IMR-90 (cell line): ENCODE measurements at regions not wholly inside any gene's neighbourhood (a gene's known extent, or its start where the extent isn't known, plus 50 kb on each side); places are given as distances from the start of the nearest gene placed in this dataset.

Experiments used
- ATAC-seq: fragments of 200-7000 bp; cut with Tn5 transposase; 2 replicates; pipeline ENCODE4 v1.9.1; 2020; ENCODE audit warnings: low read depth, mild to moderate bottlenecking, moderate library complexity
- BruUV-seq: library from RNA; stranded (reverse); fragments of 400-500 nt; replicated peaks from 2 replicates; lab custom pipeline; 2021; lab: Mats Ljungman, UMichigan
- CTCF ChIA-PET: fragments of 300-600 bp; formaldehyde crosslinking; extraction: SDS; loops from one replicate; lab custom pipeline; 2021; ENCODE audit warnings: antibody characterized with exemption; lab: Yijun Ruan, JAX
- POLR2A ChIA-PET: fragments of 300-600 bp; sonication (Branson Sonifier 250); formaldehyde crosslinking; loops from one replicate; lab custom pipeline; 2022; ENCODE audit warnings: antibody characterized with exemption; ENCODE audit not compliant: unreplicated experiment; lab: Charles Lee
- DNase-seq: peaks from one replicate; pipeline ENCODE4 v3.0.0; 2013
- H2AFZ ChIP-seq: replicated peaks from 2 replicates; pipeline ENCODE3; 2013; ENCODE audit warnings: low read length, mild to moderate bottlenecking; ENCODE audit not compliant: poor library complexity
- H2AK5ac ChIP-seq: 2 replicates; pipeline ENCODE4 v1.6.1; 2013; ENCODE audit warnings: low read depth, low read length, inconsistent platforms
- H2AK9ac ChIP-seq: replicated peaks from 2 replicates; pipeline ENCODE3; 2013; ENCODE audit warnings: mild to moderate bottlenecking, low read depth, low read length, moderate library complexity; ENCODE audit not compliant: poor library complexity
- H2BK120ac ChIP-seq: 2 replicates; pipeline ENCODE4 v1.6.1; 2013; ENCODE audit warnings: low read depth, low read length, inconsistent platforms
- H2BK15ac ChIP-seq: 3 replicates; pipeline ENCODE4 v1.6.1; 2013; ENCODE audit warnings: low read depth, low read length, inconsistent platforms
- H2BK20ac ChIP-seq: 2 replicates; pipeline ENCODE4 v1.6.1; 2013; ENCODE audit warnings: low read depth, mild to moderate bottlenecking, inconsistent platforms, low read length, moderate library complexity
- H2BK5ac ChIP-seq: 2 replicates; pipeline ENCODE4 v1.6.1; 2013; ENCODE audit warnings: mild to moderate bottlenecking, low read depth, low read length, inconsistent platforms; ENCODE audit not compliant: poor library complexity, severe bottlenecking
- H3K14ac ChIP-seq: replicated peaks from 2 replicates; pipeline ENCODE4 v1.6.1; 2013; ENCODE audit warnings: low read depth, low read length, inconsistent platforms
- H3K18ac ChIP-seq: 2 replicates; pipeline ENCODE4 v1.6.1; 2013; ENCODE audit warnings: low read depth, low read length, control low read depth
- H3K23ac ChIP-seq: 2 replicates; pipeline ENCODE4 v1.6.1; 2013; ENCODE audit warnings: low read depth, low read length, inconsistent platforms
- H3K27ac ChIP-seq: 2 replicates; pipeline ENCODE4 v1.5.1; 2013; ENCODE audit warnings: mild to moderate bottlenecking, control low read depth, low read length; ENCODE audit not compliant: insufficient read depth
- H3K27me3 ChIP-seq: 2 replicates; pipeline ENCODE4 v1.6.1; 2013; ENCODE audit warnings: low read length; ENCODE audit not compliant: control insufficient read depth, insufficient read depth
- H3K36me3 ChIP-seq: 2 replicates; pipeline ENCODE4 v1.6.1; 2013; ENCODE audit warnings: low read length, mixed read lengths; ENCODE audit not compliant: control insufficient read depth, insufficient read depth
- H3K4ac ChIP-seq: 2 replicates; pipeline ENCODE4 v1.6.1; 2013; ENCODE audit warnings: low read depth, low read length, inconsistent platforms
- H3K4me1 ChIP-seq: 2 replicates; pipeline ENCODE4 v1.6.1; 2013; ENCODE audit warnings: low read length, mixed read lengths; ENCODE audit not compliant: control insufficient read depth, insufficient read depth
- H3K4me2 ChIP-seq: 2 replicates; pipeline ENCODE4 v1.6.1; 2013; ENCODE audit warnings: low read depth, mild to moderate bottlenecking, control low read depth, low read length, moderate library complexity
- H3K4me3 ChIP-seq: 2 replicates; pipeline ENCODE4 v1.5.1; 2013; ENCODE audit warnings: low read depth, mild to moderate bottlenecking, control low read depth, low read length, moderate library complexity; ENCODE audit not compliant: insufficient read depth
- H3K56ac ChIP-seq: 2 replicates; pipeline ENCODE4 v1.6.1; 2013; ENCODE audit warnings: low read length, inconsistent platforms; ENCODE audit not compliant: insufficient read depth; ENCODE audit errors: extremely low read depth
- H3K79me1 ChIP-seq, 2 experiments: 2 replicates each; pipeline ENCODE4 v1.6.1; 2013; ENCODE audit warnings: low read length in 2 of 2, inconsistent platforms in 1 of 2, low read depth in 1 of 2
- H3K9ac ChIP-seq: 2 replicates; pipeline ENCODE4 v1.6.1; 2013; ENCODE audit warnings: low read depth, low read length, control low read depth
- H3K9me1 ChIP-seq: 2 replicates; pipeline ENCODE4 v1.6.1; 2013; ENCODE audit warnings: low read length, inconsistent platforms; ENCODE audit not compliant: insufficient read depth
- H3K9me3 ChIP-seq: 2 replicates; pipeline ENCODE4 v1.6.1; 2013; ENCODE audit warnings: low read length; ENCODE audit not compliant: control insufficient read depth, insufficient read depth
- H4K20me1 ChIP-seq: 2 replicates; pipeline ENCODE4 v1.6.1; 2013; ENCODE audit warnings: low read length, inconsistent platforms; ENCODE audit not compliant: insufficient read depth
- H4K5ac ChIP-seq: 2 replicates; pipeline ENCODE4 v1.6.1; 2013; ENCODE audit warnings: mild to moderate bottlenecking, low read depth, low read length, control low read depth
- H4K8ac ChIP-seq, 2 experiments: 2 replicates each; pipeline ENCODE4 v1.6.1; 2013; ENCODE audit warnings: low read depth in 2 of 2, low read length in 2 of 2, control low read depth in 1 of 2, inconsistent platforms in 1 of 2
- H4K91ac ChIP-seq: 2 replicates; pipeline ENCODE4 v1.6.1; 2013; ENCODE audit warnings: low read depth, low read length, inconsistent platforms; ENCODE audit not compliant: insufficient read depth
- CEBPB ChIP-seq: IDR thresholded peaks from 2 replicates; pipeline ENCODE4 v1.6.1; 2012; ENCODE audit warnings: low read depth, low read length, improper control_type of control experiment
- MAFK ChIP-seq: IDR thresholded peaks from 2 replicates; pipeline ENCODE4 v1.6.1; 2012; ENCODE audit warnings: low read depth, low read length, improper control_type of control experiment
- MAZ ChIP-seq: IDR thresholded peaks from 2 replicates; pipeline ENCODE4 v1.6.1; 2012; ENCODE audit warnings: low read depth, mild to moderate bottlenecking, low read length, improper control_type of control experiment, moderate library complexity, borderline replicate concordance
- NFE2L2 ChIP-seq: fragments of 150-350 bp; IDR thresholded peaks from 2 replicates; pipeline ENCODE4 v1.6.1; 2016; ENCODE audit warnings: low read depth, mild to moderate bottlenecking, low read length
- RAD21 ChIP-seq: IDR thresholded peaks from 2 replicates; pipeline ENCODE4 v1.6.1; 2012; ENCODE audit warnings: low read length, improper control_type of control experiment
- WGBS, 2 experiments: methylation state at CpG; one replicate each; pipeline versions ENCODE4 v1.1.5 to v1.1.7; 2013; ENCODE audit warnings: missing lambda C conversion rate in 2 of 2; ENCODE audit not compliant: insufficient read length in 1 of 2; ENCODE audit errors: extremely low coverage in 2 of 2; 5-methylcytosine and 5-hydroxymethylcytosine counted together
- dilution Hi-C: fragments of 300-500 bp; cut with HindIII; formaldehyde crosslinking; loops from one replicate; pipeline ENCODE4 v1.14.3; 2018; ENCODE audit warnings: low sequenced_read_pairs; ENCODE audit not compliant: unreplicated experiment
- in situ Hi-C: fragments of 300-500 bp; cut with MboI; formaldehyde crosslinking; loops from 3 replicates; pipeline ENCODE4 v1.14.3; 2019; ENCODE audit warnings: low sequenced_read_pairs, inconsistent platforms, mixed read lengths
- intact Hi-C: fragments of 100-400 bp; cut with micrococcal nuclease; formaldehyde crosslinking; loops from 2 replicates; pipeline ENCODE4 v1.10.0; 2022

DNA sequence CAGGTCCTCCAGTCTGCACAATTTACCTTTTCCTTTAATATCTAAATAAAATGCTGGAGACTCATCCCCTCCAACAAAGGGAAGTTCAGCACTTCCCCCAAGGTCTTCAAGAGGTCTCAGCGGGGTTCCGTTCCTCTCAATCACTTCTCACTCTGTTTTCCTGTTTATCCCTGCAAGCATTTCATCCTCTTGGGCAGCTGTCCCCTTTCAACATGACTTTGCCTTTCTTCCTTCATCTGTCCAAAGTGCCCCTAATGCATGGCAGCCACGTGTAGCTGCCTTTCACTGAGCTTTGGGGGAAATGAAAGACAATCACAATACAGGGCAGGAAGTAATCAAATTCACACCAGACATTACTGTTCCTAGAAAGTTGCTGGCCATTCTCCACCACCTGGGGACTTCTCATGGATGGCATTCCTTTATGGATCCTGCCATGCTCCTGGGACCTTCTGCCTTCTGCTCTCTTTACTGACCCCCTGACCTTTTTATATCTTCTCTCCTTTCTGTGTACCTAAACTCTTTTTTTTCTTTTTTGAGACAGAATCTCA is 79.7 kb upstream of the USP9X start:
- Histone ChIP-seq H2AK9ac (no peak overlapping the region), H3K9ac (no peak overlapping the region), H2BK15ac (no peak overlapping the region), H4K91ac (no peak overlapping the region), H3K23ac (no peak overlapping the region), H3K79me1 (no peaks in the 10 kb centered on the region), H3K4me1 (peaks cover 2% of the 10 kb centered on the region; the same call in 1 of the 2 replicates), H4K20me1 (no peaks in the 10 kb centered on the region), H2BK120ac (no peak overlapping the region), H4K5ac (no peak overlapping the region), H2BK20ac (no peak overlapping the region), H3K18ac (no peak overlapping the region), H3K56ac (no peak overlapping the region), H4K8ac (no peak overlapping the region), H3K9me1 (no peaks in the 10 kb centered on the region), H2AK5ac (no peak overlapping the region), H3K4me3 (no peak overlapping the region), H3K36me3 (no peaks in the 10 kb centered on the region), H3K4me2 (no peak overlapping the region), H3K27me3 (peaks cover 10% of the 10 kb centered on the region; the same call in 1 of the 2 replicates), H3K9me3 (no peaks in the 10 kb centered on the region), H3K27ac (no peak overlapping the region), H2BK5ac (no peak overlapping the region), H3K4ac (no peak overlapping the region), H3K14ac (no peak overlapping the region), H2AFZ (no peak overlapping the region)
- TF ChIP-seq NFE2L2 (no peak), MAFK (no peak), CEBPB (no peak), MAZ (no peak), RAD21 (no peak)
- CTCF ChIA-PET, result no interaction called here
- intact Hi-C loops, result no loop called here
- no peak for ATAC-seq
- no peak for DNase-seq
- no TSS peak for BruUV-seq
- dilution Hi-C loops, result no loop called here
- 0% methylated on average over 1 of the region's 3 CpGs; no CpG with 5 or more reads in 1 of the 2 experiments for WGBS, 2 experiments
- in situ Hi-C loops, result no loop called here
- POLR2A ChIA-PET, result no interaction called here
